Stimulated activated naive CD4-positive, alpha-beta T cell (primary cell): ENCODE measurements at regions not wholly inside any gene's neighbourhood (a gene's known extent, or its start where the extent isn't known, plus 50 kb on each side); places are given as distances from the start of the nearest gene placed in this dataset.

Source experiments
- DNase-seq, 6 experiments: peaks; one replicate each; lab custom pipeline; 2025; lab: John Stamatoyannopoulos, UW

- no peak for DNase-seq
These were observed 610.4 kb downstream of the TBC1D4 start for GRCh38 chr13:74871369-74872070.

- no peak for DNase-seq
These were observed 611.1 kb downstream of the TBC1D4 start for GRCh38 chr13:74870865-74871264.

GRCh38 chr13:74869846-74870245 is 612.1 kb downstream of the TBC1D4 start:
- DNase-seq, result no peak

- DNase-seq, result no peak
These were observed 613.9 kb downstream of the TBC1D4 start for GRCh38 chr13:74868049-74868448.

GRCh38 chr13:74867460-74867859 is 614.5 kb downstream of the TBC1D4 start:
- DNase-seq, result no peak

- DNase-seq, result no peak
These were observed 615.9 kb downstream of the TBC1D4 start for GRCh38 chr13:74866101-74866500.

- no peak for DNase-seq
These were observed 616.3 kb downstream of the TBC1D4 start for GRCh38 chr13:74865656-74866055.

GRCh38 chr13:74860789-74861188 is 621.2 kb downstream of the TBC1D4 start:
- no peak for DNase-seq

GRCh38 chr13:74850893-74851292 is 631.1 kb downstream of the TBC1D4 start:
- DNase-seq, result no peak

GRCh38 chr13:74847966-74848365 is 634.0 kb downstream of the TBC1D4 start:
- DNase-seq, result no peak

GRCh38 chr13:74845806-74846205 is 636.2 kb downstream of the TBC1D4 start:
- DNase-seq, result no peak

GRCh38 chr13:74841651-74842050 is 640.3 kb downstream of the TBC1D4 start:
- no peak for DNase-seq

- no peak for DNase-seq
These were observed 640.8 kb downstream of the TBC1D4 start for GRCh38 chr13:74841123-74841522.

GRCh38 chr13:74839656-74840055 is 642.3 kb downstream of the TBC1D4 start:
- no peak for DNase-seq

GRCh38 chr13:74838096-74838495 is 643.9 kb downstream of the TBC1D4 start:
- DNase-seq, result no peak

GRCh38 chr13:74836628-74837027 is 645.3 kb downstream of the TBC1D4 start:
- DNase-seq, result no peak

- no peak for DNase-seq
These were observed 646.4 kb downstream of the TBC1D4 start for GRCh38 chr13:74835579-74835978.

GRCh38 chr13:74825938-74826246 is 656.1 kb downstream of the TBC1D4 start:
- no peak for DNase-seq

- DNase-seq, result no peak
These were observed 656.6 kb downstream of the TBC1D4 start for GRCh38 chr13:74825152-74825937.

GRCh38 chr13:74820809-74821208 is 661.2 kb downstream of the TBC1D4 start:
- no peak for DNase-seq

- DNase-seq, result no peak
These were observed 662.4 kb downstream of the TBC1D4 start for GRCh38 chr13:74819549-74819948.

GRCh38 chr13:74816737-74817136 is 665.2 kb downstream of the TBC1D4 start:
- no peak for DNase-seq

GRCh38 chr13:74796157-74796556 is 662.0 kb upstream of the KLF12 start:
- no peak for DNase-seq

GRCh38 chr13:74795526-74795925 is 661.3 kb upstream of the KLF12 start:
- DNase-seq, result no peak
